HG02571 (cell line): ENCODE measurements at regions not wholly inside any gene's neighbourhood (a gene's known extent, or its start where the extent isn't known, plus 50 kb on each side); places are given as distances from the start of the nearest gene placed in this dataset.
"Not testable (repeated sequence)": the region's sequence is repeated elsewhere in the genome, so short reads cannot be mapped to it uniquely, and the experiment has no call there.

Experiments
- ATAC-seq: cut with Tn5 transposase; IDR thresholded peaks from one replicate; pipeline ENCODE4 v1.9.1; 2021; ENCODE audit warnings: mild to moderate bottlenecking, moderate library complexity; ENCODE audit not compliant: unreplicated experiment

- no peak for ATAC-seq
These were observed 827.7 kb downstream of the TMTC2 start for GRCh38 chr12:83514372-83514771.

GRCh38 chr12:83506841-83507240 is 820.1 kb downstream of the TMTC2 start:
- ATAC-seq: no peak

GRCh38 chr12:83505586-83505985 is 818.9 kb downstream of the TMTC2 start:
- no peak for ATAC-seq

GRCh38 chr12:83499894-83500293 is 813.2 kb downstream of the TMTC2 start:
- ATAC-seq: not testable (repeated sequence)

GRCh38 chr12:83477696-83478095 is 791.0 kb downstream of the TMTC2 start:
- ATAC-seq: no peak

- ATAC-seq: no peak
These were observed 790.3 kb downstream of the TMTC2 start for GRCh38 chr12:83476695-83477690.

GRCh38 chr12:83476006-83476405 is 789.3 kb downstream of the TMTC2 start:
- ATAC-seq: no peak

GRCh38 chr12:83474369-83474768 is 787.7 kb downstream of the TMTC2 start:
- no peak for ATAC-seq

GRCh38 chr12:83473408-83474095 is 786.8 kb downstream of the TMTC2 start:
- ATAC-seq: peak; percentile 86

- no peak for ATAC-seq
These were observed 786.1 kb downstream of the TMTC2 start for GRCh38 chr12:83472772-83473171.

- ATAC-seq: no peak
These were observed 785.6 kb downstream of the TMTC2 start for GRCh38 chr12:83472350-83472749.

GRCh38 chr12:83471341-83471740 is 784.6 kb downstream of the TMTC2 start:
- ATAC-seq: no peak

GRCh38 chr12:83470749-83471148 is 784.0 kb downstream of the TMTC2 start:
- no peak for ATAC-seq

GRCh38 chr12:83468988-83469908 is 782.5 kb downstream of the TMTC2 start:
- ATAC-seq: no peak

GRCh38 chr12:83465632-83466031 is 778.9 kb downstream of the TMTC2 start:
- no peak for ATAC-seq

- ATAC-seq: no peak
These were observed 775.7 kb downstream of the TMTC2 start for GRCh38 chr12:83462419-83462818.

- ATAC-seq: no peak
These were observed 774.7 kb downstream of the TMTC2 start for GRCh38 chr12:83461336-83461935.

GRCh38 chr12:83451189-83451588 is 764.5 kb downstream of the TMTC2 start:
- ATAC-seq: no peak

GRCh38 chr12:83434600-83434999 is 747.9 kb downstream of the TMTC2 start:
- no peak for ATAC-seq

GRCh38 chr12:83432176-83432719 is 745.5 kb downstream of the TMTC2 start:
- ATAC-seq: no peak
